ENCODE measurements at regions not wholly inside any gene's neighbourhood (a gene's known extent, or its start where the extent isn't known, plus 50 kb on each side); places are given as distances from the start of the nearest gene placed in this dataset.
"Not testable (repeated sequence)": the region's sequence is repeated elsewhere in the genome, so short reads cannot be mapped to it uniquely, and the experiment has no call there.

GRCh38 chr11:97461044-97461880, 1071.4 kb downstream of the JRKL start:
- no peak for DNase-seq

GRCh38 chr11:97461934-97462333, 1072.1 kb downstream of the JRKL start:
- no peak for DNase-seq

- no peak for DNase-seq
Observed at GRCh38 chr11:97463891-97464290, 1074.1 kb downstream of the JRKL start.

- no peak for DNase-seq
Observed at GRCh38 chr11:97471480-97471879, 1081.7 kb downstream of the JRKL start.

GRCh38 chr11:97487387-97487786, 1097.6 kb downstream of the JRKL start:
- no peak for DNase-seq

GRCh38 chr11:97498891-97499290, 1109.1 kb downstream of the JRKL start:
- no peak for DNase-seq

- no peak for DNase-seq
Observed at GRCh38 chr11:97502201-97502600, 1112.4 kb downstream of the JRKL start.

- no peak for DNase-seq
Observed at GRCh38 chr11:97506076-97506759, 1116.4 kb downstream of the JRKL start.

GRCh38 chr11:97514446-97514845, 1124.6 kb downstream of the JRKL start:
- no peak for DNase-seq

- no peak for DNase-seq
Observed at GRCh38 chr11:97516688-97517087, 1126.9 kb downstream of the JRKL start.

GRCh38 chr11:97525273-97525672, 1135.5 kb downstream of the JRKL start:
- no peak for DNase-seq

- no peak for DNase-seq
Observed at GRCh38 chr11:97537407-97538150, 1147.8 kb downstream of the JRKL start.

GRCh38 chr11:97544431-97544830, 1154.6 kb downstream of the JRKL start:
- DNase-seq = no peak

- DNase-seq = no peak
Observed at GRCh38 chr11:97548280-97548679, 1158.5 kb downstream of the JRKL start.

- no peak for DNase-seq
Observed at GRCh38 chr11:97557399-97557798, 1167.6 kb downstream of the JRKL start.

GRCh38 chr11:97567801-97568200, 1178.0 kb downstream of the JRKL start:
- no peak for DNase-seq

GRCh38 chr11:97570636-97571035, 1180.8 kb downstream of the JRKL start:
- no peak for DNase-seq

- DNase-seq = not testable (repeated sequence)
Observed at GRCh38 chr11:97573771-97574170, 1184.0 kb downstream of the JRKL start.

GRCh38 chr11:97574976-97575665, 1185.3 kb downstream of the JRKL start:
- no peak for DNase-seq

GRCh38 chr11:97607291-97608000, 1217.6 kb downstream of the JRKL start:
- DNase-seq = no peak

- no peak for DNase-seq
Observed at GRCh38 chr11:97610000-97610399, 1220.2 kb downstream of the JRKL start.

GRCh38 chr11:97610854-97611253, 1221.0 kb downstream of the JRKL start:
- DNase-seq = no peak

All from hippocampal formation (tissue), 2 donors.